ENCODE measurements at regions not wholly inside any gene's neighbourhood (a gene's known extent, or its start where the extent isn't known, plus 50 kb on each side); places are given as distances from the start of the nearest gene placed in this dataset.

- H3K4me2 ChIP-seq (ENCODE audit: insufficient read depth, low read length), result no peak overlapping the region
- BruUV-seq (replicated peaks), result no TSS peak
These were observed 162.8 kb downstream of the TBXT start for GRCh38 chr6:166004876-166005275.

More at GRCh38 chr6:166004876-166005275, 162.8 kb downstream of the TBXT start:
- no peak overlapping the region for H3K9ac ChIP-seq (replicated peaks; ENCODE audit: extremely low read depth, insufficient read depth, low read length)
- H3K27ac ChIP-seq (ENCODE audit: insufficient read depth, low read depth, low read length), result no peak overlapping the region
- no peak overlapping the region for H2AFZ ChIP-seq (ENCODE audit: low read depth, low read length)
- POLR2A ChIA-PET, result no interaction called here
- H3K27me3 ChIP-seq (ENCODE audit: control insufficient read depth in 2 of 2, insufficient read depth in 2 of 2, low read length in 2 of 2), result peaks cover 2 to 11% of the 10 kb centered on the region in 2 experiments
- no peak for TF ChIP-seq MAX (IDR thresholded peaks at IDR 0.05; ENCODE audit: insufficient read depth, insufficient read length)
- TF ChIP-seq POLR2A (IDR thresholded peaks at IDR 0.05; ENCODE audit: low read depth, low read length), result no peak
- no peak for TF ChIP-seq FOS (IDR thresholded peaks at IDR 0.05; ENCODE audit: borderline replicate concordance, insufficient read depth, low read length)
- TF ChIP-seq MYC (IDR thresholded peaks at IDR 0.05; ENCODE audit: low read depth, low read length), result no peak
- TF ChIP-seq GATA2 (IDR thresholded peaks at IDR 0.05; ENCODE audit: insufficient read depth, insufficient read length, low read depth, low read length), result no peak
- no peak for TF ChIP-seq EZH2 (IDR thresholded peaks at IDR 0.05; ENCODE audit: borderline replicate concordance, low read depth, low read length, severe bottlenecking)
- TF ChIP-seq JUN (IDR thresholded peaks at IDR 0.05; ENCODE audit: borderline replicate concordance, insufficient read depth, insufficient read length, low read depth), result no peak
- no peak for TF ChIP-seq CTCF (IDR thresholded peaks at IDR 0.05; ENCODE audit: extremely low read depth in 1 of 2, insufficient read depth in 1 of 2, low read depth in 1 of 2, low read length in 2 of 2)
- no peak for TF ChIP-seq POLR2AphosphoS5 (IDR thresholded peaks at IDR 0.05; ENCODE audit: insufficient read depth, low read depth, low read length)
- H4K20me1 ChIP-seq (replicated peaks; ENCODE audit: control insufficient read depth, extremely low read depth, insufficient read depth, low read length), result no peaks in the 10 kb centered on the region
- intact Hi-C loops (cut with micrococcal nuclease), result no loop called here
- CTCF ChIA-PET, result no interaction called here
- no peaks in the 10 kb centered on the region for H3K9me3 ChIP-seq (replicated peaks; ENCODE audit: control insufficient read depth, insufficient read depth, low read length)
- no peaks in the 10 kb centered on the region for H3K36me3 ChIP-seq (ENCODE audit: control insufficient read depth in 2 of 2, extremely low read depth in 1 of 2, insufficient read depth in 2 of 2, low read length in 2 of 2)
- H3K4me1 ChIP-seq (ENCODE audit: control insufficient read depth, extremely low read depth, insufficient read depth, low read length), result no peaks in the 10 kb centered on the region
- dilution Hi-C loops (cut with MboI; ENCODE audit: extremely low pct_ligation_motif_present, low sequenced_read_pairs), result no loop called here
- no peaks in the 10 kb centered on the region for H3K9me1 ChIP-seq (replicated peaks; ENCODE audit: control insufficient read depth, extremely low read depth, insufficient read depth, low read length)
- DNase-seq (ENCODE audit: low read depth, low spot score) (no peak), FAIRE-seq (no peak)
- no peaks in the 10 kb centered on the region for H3K79me2 ChIP-seq (ENCODE audit: control insufficient read depth, insufficient read depth, low read length)
- no peak overlapping the region for H3K4me3 ChIP-seq (replicated peaks in 1 of 3; ENCODE audit: insufficient read depth in 1 of 3, low read depth in 1 of 3, low read length in 3 of 3)

All from endothelial cell of umbilical vein (primary cell).